ENCODE measurements at regions not wholly inside any gene's neighbourhood (a gene's known extent, or its start where the extent isn't known, plus 50 kb on each side); places are given as distances from the start of the nearest gene placed in this dataset.
A peak's percentile ranks its signal among the peaks of the same experiment; 100 is the strongest.
"Not testable (repeated sequence)": the region's sequence is repeated elsewhere in the genome, so short reads cannot be mapped to it uniquely, and the experiment has no call there.

- Histone ChIP-seq H3K27me3 (ENCODE audit: control insufficient read depth, insufficient read depth, low read length) (no peaks in the 10 kb centered on the region), H3K4me3 (ENCODE audit: low read depth, low read length) (no peak overlapping the region), H3K36me3 (ENCODE audit: control insufficient read depth, insufficient read depth, low read length) (no peaks in the 10 kb centered on the region)
- FAIRE-seq (no peak), DNase-seq (ENCODE audit: low read depth) (no peak)
- TF ChIP-seq CTCF (IDR thresholded peaks at IDR 0.05; ENCODE audit: insufficient read depth, low read length, severe bottlenecking), result no peak
Observed at GRCh38 chr7:19557726-19558465, 150.9 kb downstream of the POLR1F start.

GRCh38 chr7:19554581-19554980 is 154.3 kb downstream of the POLR1F start:
- TF ChIP-seq CTCF (IDR thresholded peaks at IDR 0.05; ENCODE audit: insufficient read depth, low read length, severe bottlenecking), result no peak
- Histone ChIP-seq H3K27me3 (ENCODE audit: control insufficient read depth, insufficient read depth, low read length) (no peaks in the 10 kb centered on the region), H3K4me3 (ENCODE audit: low read depth, low read length) (no peak overlapping the region), H3K36me3 (ENCODE audit: control insufficient read depth, insufficient read depth, low read length) (no peaks in the 10 kb centered on the region)
- DNase-seq (ENCODE audit: low read depth), result no peak
- FAIRE-seq, result no peak

DNA sequence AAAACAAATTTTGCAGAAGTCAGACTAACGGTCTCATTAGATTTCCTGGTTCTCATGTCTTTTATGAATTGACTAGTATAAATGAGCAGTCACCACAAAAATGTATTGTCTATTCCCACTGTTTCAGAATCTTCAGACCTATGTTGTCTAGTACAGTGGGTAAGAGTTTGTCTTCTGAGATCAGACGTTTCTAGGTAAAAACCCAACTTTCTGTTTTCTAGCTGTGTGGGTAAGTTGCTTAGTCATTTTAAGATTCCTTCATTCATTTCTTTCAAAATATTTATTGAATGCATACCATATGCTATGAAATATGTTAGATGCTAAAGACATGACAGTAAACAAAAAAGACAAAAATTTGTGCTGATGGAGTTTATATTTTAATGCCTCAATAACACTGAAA is 156.3 kb downstream of the POLR1F start:
- no peak overlapping the region for H3K4me3 ChIP-seq (ENCODE audit: low read depth, low read length)
- DNase-seq (ENCODE audit: low read depth) (no peak), FAIRE-seq (no peak)
- H3K36me3 ChIP-seq (ENCODE audit: control insufficient read depth, insufficient read depth, low read length), result no peaks in the 10 kb centered on the region
- no peak for TF ChIP-seq CTCF (IDR thresholded peaks at IDR 0.05; ENCODE audit: insufficient read depth, low read length, severe bottlenecking)
- no peaks in the 10 kb centered on the region for H3K27me3 ChIP-seq (ENCODE audit: control insufficient read depth, insufficient read depth, low read length)

DNA sequence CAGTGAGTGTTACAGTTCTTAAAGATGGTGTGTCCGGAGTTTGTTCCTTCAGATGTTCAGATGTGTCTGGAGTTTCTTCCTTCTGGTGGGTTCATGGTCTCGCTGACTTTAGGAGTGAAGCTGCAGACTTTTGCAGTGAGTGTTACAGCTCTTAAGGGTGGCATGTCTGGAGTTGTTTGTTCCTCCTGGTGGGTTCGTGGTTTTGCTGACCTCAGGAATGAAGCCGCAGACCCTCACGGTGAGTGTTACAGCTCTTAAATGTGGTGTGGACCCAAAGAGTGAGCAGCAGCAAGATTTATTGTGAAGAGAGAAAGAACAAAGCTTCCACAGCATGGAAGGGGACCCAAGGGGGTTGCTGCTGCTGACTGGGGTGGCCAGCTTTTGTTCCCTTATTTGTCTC is 159.6 kb downstream of the POLR1F start:
- not testable (repeated sequence) for DNase-seq (ENCODE audit: low read depth); H3K4me3 ChIP-seq (ENCODE audit: low read depth, low read length); H3K27me3 ChIP-seq (ENCODE audit: control insufficient read depth, insufficient read depth, low read length); FAIRE-seq; H3K36me3 ChIP-seq (ENCODE audit: control insufficient read depth, insufficient read depth, low read length)

DNA sequence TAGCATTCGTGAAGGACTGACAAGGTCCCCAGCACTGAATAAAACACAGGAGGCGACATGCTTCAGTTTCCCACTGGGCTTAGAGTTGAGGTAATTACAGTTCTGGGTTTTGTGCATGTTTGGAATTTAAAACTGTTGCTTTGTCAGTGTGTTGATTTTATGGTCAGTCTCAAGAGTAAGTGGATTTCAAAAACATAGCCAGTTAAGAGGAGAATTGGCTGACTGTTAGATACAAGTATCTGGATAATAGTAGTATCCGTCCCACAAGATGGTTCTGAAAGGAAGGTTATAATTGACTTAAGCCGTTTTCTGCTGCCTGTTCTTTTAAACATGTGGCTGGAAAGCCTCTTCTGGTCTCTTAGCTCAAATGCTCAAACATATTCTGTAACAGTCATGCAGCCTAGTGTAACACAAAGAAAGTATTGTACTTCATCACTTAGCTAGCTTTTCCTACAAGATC is 170.9 kb downstream of the POLR1F start:
- TF ChIP-seq CTCF (IDR thresholded peaks at IDR 0.05; ENCODE audit: insufficient read depth, low read length, severe bottlenecking), result no peak
- no peak for DNase-seq (ENCODE audit: low read depth)
- FAIRE-seq, result peak; percentile 13
- H3K27me3 ChIP-seq (ENCODE audit: control insufficient read depth, insufficient read depth, low read length), result no peaks in the 10 kb centered on the region
- no peak overlapping the region for H3K4me3 ChIP-seq (ENCODE audit: low read depth, low read length)
- H3K36me3 ChIP-seq (ENCODE audit: control insufficient read depth, insufficient read depth, low read length), result no peaks in the 10 kb centered on the region

- FAIRE-seq (no peak), DNase-seq (ENCODE audit: low read depth) (no peak)
- Histone ChIP-seq H3K27me3 (ENCODE audit: control insufficient read depth, insufficient read depth, low read length) (no peaks in the 10 kb centered on the region), H3K36me3 (ENCODE audit: control insufficient read depth, insufficient read depth, low read length) (no peaks in the 10 kb centered on the region), H3K4me3 (ENCODE audit: low read depth, low read length) (no peak overlapping the region)
- TF ChIP-seq CTCF (IDR thresholded peaks at IDR 0.05; ENCODE audit: insufficient read depth, low read length, severe bottlenecking), result no peak
Observed at GRCh38 chr7:19533266-19533665, 175.6 kb downstream of the POLR1F start.
